ENCODE measurements at regions not wholly inside any gene's neighbourhood (a gene's known extent, or its start where the extent isn't known, plus 50 kb on each side); places are given as distances from the start of the nearest gene placed in this dataset.

DNA sequence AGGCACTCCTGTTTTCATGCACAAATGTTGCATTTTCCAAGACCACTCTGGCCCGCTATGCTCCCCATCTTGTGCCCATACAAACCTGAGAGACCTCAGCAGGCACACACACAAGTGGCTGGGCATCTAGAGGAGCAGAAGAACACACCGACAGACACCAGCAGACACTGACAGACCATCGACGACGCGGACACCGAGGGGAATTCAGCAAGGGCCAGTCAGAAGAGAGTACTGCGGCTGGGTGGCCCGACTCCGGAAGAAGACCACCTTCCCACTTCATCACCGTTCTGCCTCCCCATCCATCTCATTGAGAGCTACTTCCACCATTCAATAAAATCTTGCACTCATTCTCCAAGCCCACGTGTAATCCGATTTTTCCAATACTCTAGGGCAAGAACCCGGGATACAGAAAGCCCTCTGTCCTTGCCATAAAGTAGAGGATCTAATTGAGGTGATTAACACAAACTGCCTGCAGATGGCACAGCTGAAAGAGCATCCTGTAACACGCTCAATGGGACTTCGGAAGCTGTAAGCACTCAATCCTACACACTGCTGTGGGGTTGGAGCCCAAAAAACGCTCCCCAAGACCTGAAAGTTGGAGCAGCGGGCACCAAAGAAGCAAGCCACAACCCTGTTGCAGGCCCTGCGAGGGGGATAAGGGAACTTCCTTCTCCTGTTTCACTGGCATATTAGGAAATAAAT is 780.9 kb downstream of the ARAP2 start:
- DNase-seq = no peak

DNA sequence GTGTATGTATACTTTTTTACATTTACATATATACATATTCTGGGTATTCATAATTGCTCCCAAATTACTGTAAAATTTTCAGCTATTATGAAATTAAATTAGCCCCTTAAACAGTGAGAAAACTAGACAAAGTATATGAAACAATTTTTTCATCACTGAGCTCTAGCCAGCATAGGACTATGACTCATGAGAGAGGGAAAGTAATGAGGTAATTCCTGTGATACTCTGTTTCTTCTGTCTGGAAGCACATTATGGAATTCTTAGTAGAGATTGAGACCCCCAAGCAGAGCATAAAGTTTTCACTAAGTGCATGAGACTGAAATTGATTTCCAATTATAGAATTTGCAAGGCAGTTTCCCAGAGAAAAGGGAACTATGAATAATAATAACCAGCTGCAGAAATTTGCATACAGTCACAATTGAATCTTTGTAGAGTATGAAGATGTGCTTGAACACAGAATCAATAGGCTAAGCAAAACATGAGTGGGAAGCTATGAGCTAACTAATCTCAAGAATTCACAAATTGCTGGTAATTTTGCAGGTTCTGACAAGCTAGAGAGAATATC is 779.3 kb downstream of the ARAP2 start:
- no peak for DNase-seq

- no peak for DNase-seq
These were observed 753.2 kb downstream of the ARAP2 start for GRCh38 chr4:35491093-35491492.

- no peak for DNase-seq
These were observed 750.3 kb downstream of the ARAP2 start for GRCh38 chr4:35493977-35494376.

GRCh38 chr4:35494955-35495354 is 749.4 kb downstream of the ARAP2 start:
- DNase-seq = no peak

GRCh38 chr4:35500812-35501211 is 743.5 kb downstream of the ARAP2 start:
- DNase-seq = no peak

DNA sequence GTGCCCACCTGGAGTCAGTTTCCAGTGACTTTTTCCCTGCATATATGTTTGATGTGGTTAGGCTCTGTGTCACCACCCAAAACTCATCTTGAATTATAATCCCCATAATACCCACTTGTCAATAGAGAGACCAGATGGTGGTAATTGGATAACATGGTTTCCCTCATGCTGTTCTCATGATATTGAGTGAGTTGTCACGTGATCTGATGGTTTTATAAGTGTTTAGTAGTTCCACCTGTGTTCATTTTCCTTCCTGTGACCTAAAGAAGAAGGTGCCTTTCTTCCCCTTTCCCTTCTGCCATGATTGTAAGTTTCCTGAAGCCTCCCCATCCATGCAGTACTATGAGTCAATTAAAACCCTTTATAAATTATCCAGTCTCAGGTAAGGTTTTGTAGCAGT is 740.9 kb downstream of the ARAP2 start:
- DNase-seq = no peak

- no peak for DNase-seq
These were observed 738.2 kb downstream of the ARAP2 start for GRCh38 chr4:35506161-35506560.

DNA sequence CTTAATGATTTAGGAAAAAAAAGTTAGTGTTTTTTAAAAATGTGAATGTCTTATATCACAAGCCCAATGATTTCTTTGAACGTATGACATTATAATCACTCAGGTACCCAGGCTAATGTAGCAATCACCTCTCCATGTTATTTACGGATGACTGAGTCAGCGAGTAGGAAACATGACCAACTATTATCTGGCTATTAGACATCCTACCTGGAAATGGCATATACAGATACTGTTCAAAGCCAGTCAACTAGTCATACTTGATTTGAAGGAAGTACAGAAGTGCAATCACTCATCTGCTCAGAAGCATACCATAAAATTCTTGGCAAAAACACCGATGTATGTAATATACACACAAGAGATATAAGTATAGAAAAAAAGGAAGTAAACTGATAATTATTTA is 732.5 kb downstream of the ARAP2 start:
- no peak for DNase-seq

DNA sequence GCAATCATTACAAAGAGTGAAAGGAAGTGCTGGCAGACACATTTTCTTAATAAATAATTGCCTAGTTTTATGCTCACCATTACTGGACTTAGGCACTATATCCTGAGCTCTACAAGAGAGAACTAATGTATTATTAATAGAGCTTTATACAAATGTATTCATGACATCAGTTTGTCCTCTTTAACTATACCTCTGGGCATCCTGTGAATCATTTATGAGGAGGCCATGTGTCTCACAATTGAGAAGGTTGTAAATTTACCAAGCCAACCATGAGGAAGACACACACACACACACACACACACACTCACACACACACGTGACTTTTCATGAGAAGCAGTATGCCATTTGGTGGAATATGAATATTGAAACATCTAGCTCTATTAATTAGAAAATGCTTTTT is 728.2 kb downstream of the ARAP2 start:
- DNase-seq = no peak

DNA sequence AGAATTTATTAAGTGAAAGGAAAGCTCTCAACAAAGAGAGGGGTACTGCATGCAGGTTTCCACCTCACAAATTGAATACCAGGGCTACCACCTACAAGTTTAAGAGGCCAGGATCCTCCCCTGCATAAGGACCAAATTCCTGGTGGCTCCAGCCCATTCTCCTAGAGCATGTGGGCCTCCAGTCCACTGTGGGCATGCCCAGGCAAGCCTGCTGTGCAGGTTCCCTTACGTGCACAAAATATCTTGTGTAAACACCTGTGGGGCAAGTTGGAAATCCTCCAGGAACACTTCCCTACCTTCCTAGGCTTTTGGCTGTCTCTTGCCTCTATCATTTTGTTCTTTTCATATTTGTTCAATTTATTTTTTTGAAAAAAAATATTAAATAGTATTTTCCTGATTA is 724.3 kb downstream of the ARAP2 start:
- no peak for DNase-seq

DNA sequence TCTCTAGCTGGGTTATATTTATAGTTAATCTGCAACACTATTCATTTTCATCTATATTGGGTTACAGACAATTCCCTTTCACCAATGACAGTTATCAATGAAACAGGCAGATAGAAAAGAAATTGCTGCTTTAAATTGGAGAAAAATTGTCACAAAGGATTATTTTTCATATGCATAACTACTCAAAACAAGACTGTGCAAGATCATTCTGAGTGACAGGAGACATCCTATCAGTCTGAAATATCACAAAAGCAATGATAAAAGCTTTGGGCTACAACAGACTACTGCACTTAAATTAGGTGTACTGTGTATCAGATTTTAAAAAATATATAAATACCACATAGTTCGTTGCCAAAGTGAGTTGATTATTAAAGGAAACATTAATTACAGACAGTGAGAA is 722.6 kb downstream of the ARAP2 start:
- DNase-seq = no peak

- peak; percentile 43 for DNase-seq
These were observed 718.9 kb downstream of the ARAP2 start for GRCh38 chr4:35525192-35525978.

DNA sequence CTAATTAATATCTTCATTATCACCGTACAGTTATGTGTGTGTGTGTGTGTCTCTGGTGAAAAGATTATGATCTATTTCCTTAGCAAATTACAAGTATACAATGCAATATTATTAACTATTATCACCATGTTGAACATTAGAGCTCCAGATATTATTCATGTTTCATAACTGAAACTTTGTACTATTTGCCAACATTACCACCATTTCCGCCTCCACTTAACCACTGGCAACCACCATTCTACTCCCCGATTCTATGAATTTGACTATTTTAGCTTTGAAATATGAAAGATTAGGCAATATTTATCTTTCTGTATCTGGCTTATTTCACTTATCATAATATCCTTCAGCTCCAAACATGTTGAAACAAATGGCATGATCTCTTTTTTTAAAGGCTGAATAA is 717.9 kb downstream of the ARAP2 start:
- no peak for DNase-seq

- DNase-seq = no peak
These were observed 709.4 kb downstream of the ARAP2 start for GRCh38 chr4:35534962-35535361.

DNA sequence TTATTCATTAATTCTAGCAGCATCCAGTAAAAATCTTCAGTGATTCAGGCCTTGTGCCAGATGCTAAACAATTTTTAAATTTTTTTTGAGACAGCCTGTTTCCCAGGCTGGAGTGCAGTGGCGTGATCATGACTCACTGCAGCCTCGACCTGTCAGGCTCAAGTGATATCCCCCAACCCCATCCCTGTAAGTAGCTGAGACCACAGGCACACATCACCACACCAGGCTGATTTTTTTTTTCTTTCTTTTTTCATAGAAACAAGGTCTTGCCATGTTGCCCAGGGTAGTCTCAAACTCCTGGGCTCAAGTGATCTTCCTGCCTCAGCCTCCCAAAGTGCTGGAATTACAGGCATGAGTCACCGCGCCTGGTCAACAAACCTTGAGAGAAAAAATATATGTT is 705.5 kb downstream of the ARAP2 start:
- no peak for DNase-seq

- DNase-seq = no peak
These were observed 704.8 kb downstream of the ARAP2 start for GRCh38 chr4:35539404-35540055.

DNA sequence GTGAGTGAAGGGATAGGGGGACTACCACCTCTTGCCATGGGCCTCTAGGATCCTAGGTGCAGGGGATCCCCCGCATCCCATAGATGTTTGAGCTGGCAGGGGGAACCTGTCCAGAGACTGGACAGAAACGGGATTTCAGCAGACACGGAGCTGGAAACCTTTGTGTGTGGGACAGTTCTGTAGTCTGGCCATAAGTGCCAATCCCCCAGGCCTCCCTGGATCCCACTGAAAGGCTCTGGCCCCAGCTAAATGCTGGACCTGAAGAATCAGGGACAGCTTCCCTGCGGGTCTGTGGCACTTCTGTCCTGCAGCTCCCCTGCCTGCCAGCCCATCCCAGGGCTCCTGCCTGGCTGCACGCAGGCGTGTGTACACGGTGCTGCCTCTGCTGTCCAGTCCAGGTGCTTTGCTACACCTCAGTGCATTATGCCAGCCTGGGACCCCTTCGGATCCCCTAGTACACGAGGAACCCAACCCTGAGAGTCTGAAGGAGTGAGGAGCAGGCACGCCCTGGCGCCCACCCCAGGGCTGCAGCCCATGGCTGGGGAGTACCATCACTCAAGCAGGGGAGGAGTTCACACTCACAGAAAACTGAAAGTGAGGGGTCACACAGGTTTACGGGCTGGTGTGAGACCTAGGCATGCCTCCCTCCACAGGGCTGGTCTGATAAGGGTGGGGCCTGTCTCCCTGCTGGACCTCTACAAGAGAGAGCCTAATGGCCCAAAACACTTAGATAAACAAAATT is 703.0 kb downstream of the ARAP2 start:
- DNase-seq = no peak

GRCh38 chr4:35541888-35542213 is 702.5 kb downstream of the ARAP2 start:
- DNase-seq = no peak

DNA sequence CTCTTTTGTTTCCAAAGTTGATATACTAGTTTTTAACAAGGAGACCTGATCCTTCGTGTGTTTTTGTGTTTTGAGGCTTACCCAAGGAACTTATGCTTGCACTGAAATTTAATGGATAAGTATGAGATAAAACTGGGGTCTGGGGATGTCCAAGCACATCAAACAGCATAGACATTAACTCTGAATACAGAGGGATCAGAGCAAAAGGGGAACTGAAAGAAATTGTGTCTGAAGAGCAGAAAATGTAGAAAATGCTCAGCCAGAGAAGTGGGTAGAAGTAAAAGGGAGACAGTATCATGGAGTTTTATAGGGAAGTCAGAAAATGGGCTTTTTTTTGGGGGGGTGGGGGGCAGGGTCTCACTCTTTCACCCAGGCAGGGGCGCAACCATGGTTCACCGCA is 695.4 kb downstream of the ARAP2 start:
- DNase-seq = no peak

GRCh38 chr4:35556387-35556786 is 687.9 kb downstream of the ARAP2 start:
- no peak for DNase-seq

DNA sequence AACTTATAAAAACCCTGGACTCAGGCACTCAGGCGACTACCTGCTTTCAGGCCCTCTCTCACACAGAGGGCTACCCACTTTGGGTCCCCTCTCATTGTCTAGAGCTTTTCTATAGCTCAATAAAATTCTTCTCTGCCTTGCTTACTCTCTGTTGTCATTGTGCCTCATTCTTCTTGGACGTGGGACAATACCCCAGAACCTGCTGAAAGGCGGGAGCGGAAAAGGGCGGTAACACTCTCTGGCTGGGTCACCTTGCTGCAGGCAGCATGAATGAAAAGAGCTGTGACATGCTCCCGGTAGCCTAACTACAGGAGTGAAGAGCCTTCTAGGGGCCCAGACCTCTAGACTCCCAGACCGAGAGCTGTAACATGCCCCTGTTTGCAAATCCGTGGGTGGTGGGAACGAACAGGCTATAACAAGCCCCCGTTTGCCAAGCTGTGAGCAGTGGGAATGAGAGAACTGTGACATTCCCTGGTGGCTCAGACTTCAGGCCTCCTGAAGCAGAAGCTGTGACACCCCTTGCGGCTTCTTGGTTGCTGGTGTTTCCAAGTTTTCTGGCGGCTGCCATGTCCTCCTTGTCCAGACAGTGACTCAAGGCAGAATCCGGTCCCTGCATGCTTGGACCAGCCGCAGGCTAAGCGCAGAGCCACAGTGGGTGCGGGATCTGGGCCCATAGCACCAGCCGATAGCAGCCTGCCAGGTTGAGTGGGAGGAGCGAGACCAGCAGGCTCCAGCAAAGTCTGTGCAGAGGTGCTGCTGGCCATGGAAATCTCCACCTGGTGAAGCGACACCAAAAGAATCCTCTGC is 684.6 kb downstream of the ARAP2 start:
- DNase-seq = no peak

Data from right forelimb (tissue), 1 donor.